SK-N-MC (cell line): ENCODE measurements at regions not wholly inside any gene's neighbourhood (a gene's known extent, or its start where the extent isn't known, plus 50 kb on each side); places are given as distances from the start of the nearest gene placed in this dataset.

Experiments
- DNase-seq: peaks from one replicate; pipeline ENCODE4 v3.0.0-alpha.2; 2011; ENCODE audit warnings: low read depth, low spot score
- H3K27ac ChIP-seq: fragments of 200-600 bp; sonication (generic); 2 replicates; pipeline ENCODE4 v1.5.1; 2016; ENCODE audit warnings: mixed run types
- H3K36me3 ChIP-seq: fragments of 200-600 bp; sonication (generic); 2 replicates; pipeline ENCODE4 v1.6.1; 2017; ENCODE audit warnings: antibody characterized with exemption, low read length, mixed read lengths; ENCODE audit not compliant: insufficient read depth
- H3K4me3 ChIP-seq: fragments of 200-600 bp; sonication (generic); 2 replicates; pipeline ENCODE4 v1.5.1; 2016
- H3K9ac ChIP-seq: fragments of 200-600 bp; sonication (generic); 2 replicates; pipeline ENCODE4 v1.8.0; 2017; ENCODE audit warnings: mixed run types, mixed read lengths; ENCODE audit not compliant: insufficient read length
- H3K9me3 ChIP-seq: fragments of 200-600 bp; sonication (generic); 2 replicates; pipeline ENCODE4 v1.6.1; 2017; ENCODE audit warnings: low read depth, mild to moderate bottlenecking, antibody characterized with exemption, low read length, moderate library complexity, mixed read lengths
- EZH2 ChIP-seq: fragments of 200-600 bp; sonication (generic); IDR thresholded peaks from one replicate; pipeline ENCODE4 v1.6.1; 2017; ENCODE audit warnings: antibody characterized with exemption
- FOXP2 ChIP-seq: optimal IDR thresholded peaks from 2 replicates; pipeline ENCODE3; 2011; ENCODE audit warnings: mild to moderate bottlenecking, moderate library complexity; ENCODE audit not compliant: insufficient read depth; ENCODE audit errors: extremely low read length, control extremely low read depth
- POLR2AphosphoS5 ChIP-seq: IDR thresholded peaks from 2 replicates; pipeline ENCODE4 v1.6.1; 2012; ENCODE audit warnings: mild to moderate bottlenecking, low read depth, low read length, borderline replicate concordance

GRCh38 chr2:145650226-145650625, 1130.3 kb upstream of the ZEB2 start:
- no peaks in the 10 kb centered on the region for H3K36me3 ChIP-seq
- H3K27ac ChIP-seq, result no peak overlapping the region
- H3K4me3 ChIP-seq, result no peak overlapping the region
- DNase-seq, result no peak
- no peak overlapping the region for H3K9ac ChIP-seq
- TF ChIP-seq POLR2AphosphoS5 (no peak), EZH2 (no peak), FOXP2 (no peak)
- no peaks in the 10 kb centered on the region for H3K9me3 ChIP-seq

- no peak overlapping the region for H3K4me3 ChIP-seq
- TF ChIP-seq POLR2AphosphoS5, result no peak
- TF ChIP-seq FOXP2, result no peak
- TF ChIP-seq EZH2, result no peak
- no peak overlapping the region for H3K9ac ChIP-seq
- no peak for DNase-seq
- H3K27ac ChIP-seq, result no peak overlapping the region
- H3K9me3 ChIP-seq, result no peaks in the 10 kb centered on the region
- no peaks in the 10 kb centered on the region for H3K36me3 ChIP-seq
These were observed 1129.1 kb upstream of the ZEB2 start for GRCh38 chr2:145649061-145649460.

GRCh38 chr2:145644820-145645302, 1124.9 kb upstream of the ZEB2 start:
- H3K9me3 ChIP-seq, result no peaks in the 10 kb centered on the region
- no peak overlapping the region for H3K4me3 ChIP-seq
- no peak overlapping the region for H3K27ac ChIP-seq
- no peak for DNase-seq
- H3K9ac ChIP-seq, result no peak overlapping the region
- TF ChIP-seq EZH2 (no peak), POLR2AphosphoS5 (no peak), FOXP2 (no peak)
- H3K36me3 ChIP-seq, result no peaks in the 10 kb centered on the region

DNA sequence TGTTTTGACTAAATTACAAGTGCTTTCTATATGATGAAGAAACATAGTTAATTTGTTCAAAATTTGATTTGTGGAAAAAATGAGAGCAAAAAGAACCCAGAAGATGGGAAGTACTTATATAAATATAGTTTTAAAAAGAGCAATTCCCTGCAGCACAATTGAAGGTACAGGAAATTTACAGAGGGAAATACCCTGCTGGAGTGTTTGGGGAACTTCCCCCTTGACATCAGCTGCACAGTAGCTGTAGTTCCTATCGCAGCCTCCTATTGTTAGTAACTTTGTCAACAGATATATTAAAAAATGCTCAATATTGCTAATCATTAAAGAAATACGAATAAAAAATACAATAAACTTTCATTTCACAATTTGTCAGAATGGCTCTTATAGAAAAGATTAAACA, 1118.8 kb upstream of the ZEB2 start:
- no peak for TF ChIP-seq EZH2
- TF ChIP-seq POLR2AphosphoS5, result no peak
- no peaks in the 10 kb centered on the region for H3K36me3 ChIP-seq
- H3K9me3 ChIP-seq, result no peaks in the 10 kb centered on the region
- DNase-seq, result no peak
- no peak overlapping the region for H3K4me3 ChIP-seq
- H3K9ac ChIP-seq, result no peak overlapping the region
- no peak overlapping the region for H3K27ac ChIP-seq

DNA sequence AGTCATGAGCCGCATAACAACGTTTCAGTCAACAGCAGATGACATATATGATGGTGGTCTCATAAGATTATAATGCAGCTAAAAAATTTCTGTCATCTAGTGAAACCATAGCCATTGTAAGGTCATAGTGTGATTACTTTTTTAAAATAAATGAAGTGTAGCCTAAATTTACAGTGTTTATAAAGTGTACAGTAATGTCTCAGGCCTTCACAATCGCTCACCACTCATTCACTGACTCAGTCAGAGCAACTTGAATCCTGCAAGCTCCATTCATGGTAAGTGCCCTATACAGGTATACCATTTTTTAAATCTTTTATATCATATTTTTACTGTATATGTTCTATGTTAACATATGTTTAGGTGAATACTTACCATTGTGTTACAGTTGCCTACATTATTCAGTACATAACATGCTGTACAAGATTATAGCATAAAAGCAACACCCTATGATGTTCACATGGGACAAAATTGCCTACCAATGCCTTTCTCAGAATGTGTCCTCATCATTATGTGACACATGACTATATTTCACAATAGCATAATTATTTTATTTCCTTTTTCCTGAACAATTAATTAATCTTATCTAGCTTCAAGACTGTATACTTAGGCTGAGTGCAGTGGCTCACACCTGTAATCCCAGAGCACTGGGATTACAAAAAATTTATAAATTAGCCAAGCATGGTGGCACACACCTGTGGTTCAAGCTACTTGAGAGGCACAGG, 1115.9 kb upstream of the ZEB2 start:
- H3K9ac ChIP-seq, result no peak overlapping the region
- no peak overlapping the region for H3K4me3 ChIP-seq
- TF ChIP-seq POLR2AphosphoS5, result no peak
- no peak for TF ChIP-seq FOXP2
- TF ChIP-seq EZH2, result no peak
- H3K27ac ChIP-seq, result no peak overlapping the region
- no peaks in the 10 kb centered on the region for H3K36me3 ChIP-seq
- DNase-seq, result no peak
- no peaks in the 10 kb centered on the region for H3K9me3 ChIP-seq

- no peak overlapping the region for H3K9ac ChIP-seq
- H3K27ac ChIP-seq, result no peak overlapping the region
- TF ChIP-seq FOXP2 (no peak), EZH2 (no peak), POLR2AphosphoS5 (no peak)
- no peak overlapping the region for H3K4me3 ChIP-seq
- no peaks in the 10 kb centered on the region for H3K36me3 ChIP-seq
- no peaks in the 10 kb centered on the region for H3K9me3 ChIP-seq
- DNase-seq, result no peak
These were observed 1111.6 kb upstream of the ZEB2 start for GRCh38 chr2:145631561-145631960.

- DNase-seq, result no peak
- H3K9ac ChIP-seq, result no peak overlapping the region
- H3K27ac ChIP-seq, result no peak overlapping the region
- no peak for TF ChIP-seq FOXP2
- no peak for TF ChIP-seq EZH2
- no peak for TF ChIP-seq POLR2AphosphoS5
- no peaks in the 10 kb centered on the region for H3K36me3 ChIP-seq
- no peak overlapping the region for H3K4me3 ChIP-seq
- H3K9me3 ChIP-seq, result no peaks in the 10 kb centered on the region
These were observed 1106.4 kb upstream of the ZEB2 start for GRCh38 chr2:145626301-145626700.

- no peak for DNase-seq
- Histone ChIP-seq H3K4me3 (no peak overlapping the region), H3K9ac (no peak overlapping the region), H3K9me3 (no peaks in the 10 kb centered on the region), H3K27ac (no peak overlapping the region), H3K36me3 (no peaks in the 10 kb centered on the region)
- TF ChIP-seq POLR2AphosphoS5, result no peak
- TF ChIP-seq FOXP2, result no peak
- TF ChIP-seq EZH2, result no peak
These were observed 1105.2 kb upstream of the ZEB2 start for GRCh38 chr2:145625111-145625510.

GRCh38 chr2:145623136-145623535, 1103.2 kb upstream of the ZEB2 start:
- Histone ChIP-seq H3K4me3 (no peak overlapping the region), H3K27ac (no peak overlapping the region)

More at GRCh38 chr2:145623136-145623535, 1103.2 kb upstream of the ZEB2 start:
- Histone ChIP-seq H3K9me3 (no peaks in the 10 kb centered on the region), H3K9ac (no peak overlapping the region), H3K36me3 (no peaks in the 10 kb centered on the region)
- TF ChIP-seq EZH2 (no peak), FOXP2 (no peak), POLR2AphosphoS5 (no peak)
- no peak for DNase-seq
